ENCODE measurements at regions not wholly inside any gene's neighbourhood (a gene's known extent, or its start where the extent isn't known, plus 50 kb on each side); places are given as distances from the start of the nearest gene placed in this dataset.
A peak's percentile ranks its signal among the peaks of the same experiment; 100 is the strongest.
"Not testable (repeated sequence)": the region's sequence is repeated elsewhere in the genome, so short reads cannot be mapped to it uniquely, and the experiment has no call there.

DNA sequence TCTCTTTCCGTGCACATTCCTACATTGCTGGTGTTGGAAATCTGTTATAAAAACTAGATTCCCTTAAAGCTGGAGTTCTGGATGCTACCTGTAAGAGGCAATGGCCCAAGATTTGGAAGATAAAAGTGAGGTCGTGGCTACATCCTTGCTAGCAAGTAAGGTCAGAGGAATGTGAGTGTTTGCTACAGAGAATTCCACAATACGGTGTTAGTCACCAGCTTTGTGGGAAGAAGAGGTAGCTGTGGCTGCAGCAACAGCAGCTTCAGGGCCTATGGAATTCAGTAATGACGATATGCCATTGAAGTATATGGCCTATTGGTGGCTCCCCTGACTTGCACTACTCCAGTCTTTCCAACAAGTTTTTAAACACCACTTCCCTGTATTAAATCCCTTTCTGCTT, 227.7 kb upstream of the TMEM260 start:
- DNase-seq (ENCODE audit: extremely low read depth in 1 of 11, low read depth in 9 of 11, low spot score in 4 of 11): no peak

DNA sequence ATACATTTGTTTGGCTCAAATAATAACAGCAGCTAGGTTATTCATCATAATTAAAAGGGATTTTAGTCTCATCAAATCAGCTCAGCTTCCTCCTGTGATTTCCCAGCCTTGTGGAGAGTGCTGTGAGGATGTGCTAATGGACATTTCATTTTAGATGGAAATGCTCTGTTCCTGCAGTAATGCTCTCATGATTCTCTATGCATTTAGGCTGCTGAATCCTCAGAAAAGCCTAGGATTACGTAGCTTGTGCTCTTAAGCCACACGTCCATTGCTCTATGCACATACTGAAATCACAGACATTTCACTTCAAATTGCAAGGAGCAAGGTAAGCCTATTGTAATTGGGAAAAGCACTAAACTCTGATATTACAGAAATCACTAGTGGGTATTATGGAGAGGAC, 226.6 kb upstream of the TMEM260 start:
- no peak for DNase-seq (ENCODE audit: extremely low read depth in 1 of 11, low read depth in 9 of 11, low spot score in 4 of 11)

DNA sequence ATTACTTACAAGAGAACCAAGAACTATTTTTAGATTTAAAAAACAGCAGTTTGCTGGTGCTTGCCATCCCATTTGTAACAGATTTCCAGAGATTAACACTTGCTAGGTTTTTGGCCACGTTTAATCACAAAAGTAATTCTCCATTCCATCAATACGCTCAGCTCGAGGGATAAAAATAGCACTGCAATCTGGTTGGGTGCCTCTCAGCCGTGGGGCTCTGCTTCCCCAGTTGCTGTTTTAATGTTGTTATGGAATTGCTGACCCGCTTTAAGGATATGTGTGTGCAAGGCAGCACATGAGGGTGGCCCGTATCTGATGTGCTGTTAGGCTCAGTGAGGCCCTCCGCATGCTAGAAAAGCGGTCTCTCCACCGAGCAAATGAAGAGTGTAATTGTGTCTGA, 222.2 kb upstream of the TMEM260 start:
- no peak for DNase-seq (ENCODE audit: extremely low read depth in 1 of 11, low read depth in 9 of 11, low spot score in 4 of 11)

- DNase-seq (ENCODE audit: extremely low read depth in 1 of 11, low read depth in 9 of 11, low spot score in 4 of 11): no peak
These were observed 221.3 kb upstream of the TMEM260 start for GRCh38 chr14:56358275-56358674.

GRCh38 chr14:56358851-56359614, 220.6 kb upstream of the TMEM260 start:
- DNase-seq (ENCODE audit: extremely low read depth in 1 of 11, low read depth in 9 of 11, low spot score in 4 of 11): no peak

DNA sequence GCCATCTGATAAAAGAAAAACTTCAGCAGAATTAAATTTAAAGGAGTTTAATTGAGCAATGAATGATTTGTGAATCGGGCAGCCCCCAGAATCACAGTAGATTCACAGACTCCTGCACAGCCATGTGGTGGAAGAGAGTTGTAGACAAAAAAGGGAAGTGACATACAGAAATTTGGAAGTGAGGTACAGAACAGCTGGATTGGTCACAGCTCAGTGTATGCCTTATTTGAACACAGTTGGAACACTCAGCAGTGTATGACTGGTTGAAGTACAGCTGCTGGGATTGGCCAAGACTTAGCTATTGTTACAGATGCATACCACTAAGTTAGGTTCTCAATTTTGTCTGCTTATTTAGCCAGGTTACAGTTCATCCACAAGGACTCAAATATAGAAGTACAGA, 213.9 kb upstream of the TMEM260 start:
- DNase-seq (ENCODE audit: extremely low read depth in 1 of 11, low read depth in 9 of 11, low spot score in 4 of 11): not testable (repeated sequence)

GRCh38 chr14:56367416-56367815, 212.2 kb upstream of the TMEM260 start:
- no peak for DNase-seq (ENCODE audit: extremely low read depth in 1 of 11, low read depth in 9 of 11, low spot score in 4 of 11)

GRCh38 chr14:56371737-56372136, 207.9 kb upstream of the TMEM260 start:
- DNase-seq (ENCODE audit: extremely low read depth in 1 of 11, low read depth in 9 of 11, low spot score in 4 of 11): no peak

DNA sequence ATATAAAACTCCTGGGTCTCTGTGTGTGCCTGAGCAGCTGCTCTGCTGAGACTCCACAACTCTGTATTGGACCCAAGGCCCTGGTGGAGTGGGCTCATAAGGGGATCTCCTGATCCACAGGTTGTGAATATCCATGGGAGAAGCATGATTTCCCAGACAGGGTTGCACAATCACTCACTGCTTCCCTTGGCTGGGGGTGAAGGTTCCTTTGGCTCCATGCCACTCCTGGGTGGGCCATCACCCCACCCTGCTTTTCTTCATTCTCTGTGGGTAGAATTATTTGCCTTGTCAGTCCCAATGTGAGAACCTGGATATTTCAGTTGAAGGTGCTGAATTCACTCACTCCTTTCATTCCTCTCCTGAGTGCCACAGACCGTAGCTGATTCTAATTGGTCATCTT, 205.2 kb upstream of the TMEM260 start:
- no peak for DNase-seq (ENCODE audit: extremely low read depth in 1 of 11, low read depth in 9 of 11, low spot score in 4 of 11)

DNA sequence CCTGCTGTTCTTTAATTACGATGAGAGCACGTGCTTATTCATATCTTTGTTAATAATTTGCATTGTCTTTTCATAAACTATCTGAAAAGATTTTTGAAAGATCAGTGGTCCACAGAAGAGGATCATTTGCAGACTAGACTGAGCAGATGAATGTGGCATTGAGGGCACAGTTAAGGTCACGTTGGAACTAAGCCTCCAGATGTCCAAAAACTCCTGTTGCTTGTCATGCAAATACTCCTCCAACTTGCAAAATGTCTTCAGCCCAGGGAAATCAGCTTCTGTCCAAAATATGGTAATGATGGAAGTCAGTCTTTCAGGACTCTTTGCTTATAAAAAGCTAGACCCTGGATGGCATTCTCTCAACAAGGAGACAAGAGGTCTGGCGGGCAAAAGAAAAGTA, 201.6 kb upstream of the TMEM260 start:
- no peak for DNase-seq (ENCODE audit: extremely low read depth in 1 of 11, low read depth in 9 of 11, low spot score in 4 of 11)

GRCh38 chr14:56378475-56378877, 201.1 kb upstream of the TMEM260 start:
- no peak for DNase-seq (ENCODE audit: extremely low read depth in 1 of 11, low read depth in 9 of 11, low spot score in 4 of 11)

DNA sequence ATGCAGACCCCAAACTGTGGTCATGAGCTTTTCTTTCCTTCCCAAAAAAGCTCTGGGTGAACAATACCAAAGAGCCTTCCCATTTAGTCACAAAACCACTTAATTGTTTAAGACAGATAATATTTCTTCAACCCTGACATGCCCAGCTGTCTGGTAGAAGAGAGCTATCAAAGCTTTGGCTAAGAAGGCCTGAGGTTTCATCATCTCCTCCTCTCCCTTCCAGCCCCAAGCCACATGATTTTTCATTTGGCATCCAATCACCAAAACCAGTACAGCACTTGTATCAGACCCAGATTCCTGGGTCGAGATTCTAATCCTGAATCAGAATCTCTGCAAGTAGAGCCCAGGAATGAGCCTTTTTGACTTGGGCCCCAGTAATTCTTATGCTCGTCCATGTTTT, 199.6 kb upstream of the TMEM260 start:
- DNase-seq (ENCODE audit: extremely low read depth in 1 of 11, low read depth in 9 of 11, low spot score in 4 of 11): no peak

DNA sequence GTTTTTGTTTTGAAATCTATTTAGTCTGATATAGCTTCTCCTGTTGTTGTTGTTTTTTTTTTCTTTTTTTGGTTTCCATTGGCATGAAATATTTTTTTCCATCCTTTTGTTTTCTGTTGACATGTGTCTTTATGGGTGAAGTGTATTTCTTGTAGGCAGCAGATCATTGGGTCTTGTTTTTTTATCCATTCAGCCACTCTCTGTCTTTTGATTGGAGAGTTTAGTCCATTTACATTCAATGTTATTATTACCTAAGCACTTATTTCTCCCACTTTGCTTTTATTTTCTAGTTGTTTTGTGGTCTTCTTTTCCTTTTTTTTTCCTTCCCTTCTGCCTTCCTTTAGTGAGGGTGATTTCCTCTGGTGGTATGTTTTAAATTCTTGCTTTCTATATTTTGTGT, 193.6 kb upstream of the TMEM260 start:
- DNase-seq (ENCODE audit: extremely low read depth in 1 of 11, low read depth in 9 of 11, low spot score in 4 of 11): no peak

GRCh38 chr14:56390859-56391258, 188.7 kb upstream of the TMEM260 start:
- DNase-seq (ENCODE audit: extremely low read depth in 1 of 11, low read depth in 9 of 11, low spot score in 4 of 11): no peak

GRCh38 chr14:56394826-56395530, 184.6 kb upstream of the TMEM260 start:
- DNase-seq (ENCODE audit: extremely low read depth in 1 of 11, low read depth in 9 of 11, low spot score in 4 of 11): peak in 1 of 11 donors; percentile 5

DNA sequence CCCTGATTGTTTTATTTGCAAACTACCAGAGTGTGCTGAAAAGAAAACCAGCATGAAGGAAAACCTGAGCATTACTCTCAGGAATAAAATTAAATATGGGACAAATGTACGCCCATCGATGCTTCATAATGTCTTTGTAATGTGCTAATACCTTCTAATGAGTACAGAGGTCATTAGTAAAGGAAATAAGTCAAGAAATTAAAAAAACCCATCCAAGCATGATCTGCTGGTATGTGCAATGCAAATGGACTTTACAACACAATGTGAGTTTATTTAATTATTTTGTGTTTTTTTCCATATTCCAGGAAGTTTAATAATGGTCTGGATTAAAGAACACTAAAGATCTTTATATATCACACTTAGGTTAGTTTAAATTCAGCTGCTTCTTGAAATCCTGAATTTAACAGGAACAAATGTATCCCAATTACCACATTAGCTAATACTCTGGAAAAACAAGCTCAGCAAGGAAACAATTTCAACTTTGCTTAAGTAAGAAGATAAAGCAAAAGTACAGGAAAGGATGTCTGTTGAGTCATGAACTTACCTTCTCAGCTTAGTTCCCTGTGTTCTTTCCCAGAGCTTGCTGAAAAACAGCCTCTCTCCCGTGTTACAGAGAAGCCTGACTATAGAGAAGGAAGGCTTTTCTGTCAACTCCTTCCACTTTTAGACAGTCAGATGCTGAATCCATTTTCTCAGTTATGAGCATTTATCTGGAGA, 179.3 kb upstream of the TMEM260 start:
- DNase-seq (ENCODE audit: extremely low read depth in 1 of 11, low read depth in 9 of 11, low spot score in 4 of 11): no peak

GRCh38 chr14:56412468-56413434, 166.8 kb upstream of the TMEM260 start:
- no peak for DNase-seq (ENCODE audit: extremely low read depth in 1 of 11, low read depth in 9 of 11, low spot score in 4 of 11)

GRCh38 chr14:56413721-56414120, 165.9 kb upstream of the TMEM260 start:
- DNase-seq (ENCODE audit: extremely low read depth in 1 of 11, low read depth in 9 of 11, low spot score in 4 of 11): no peak

DNA sequence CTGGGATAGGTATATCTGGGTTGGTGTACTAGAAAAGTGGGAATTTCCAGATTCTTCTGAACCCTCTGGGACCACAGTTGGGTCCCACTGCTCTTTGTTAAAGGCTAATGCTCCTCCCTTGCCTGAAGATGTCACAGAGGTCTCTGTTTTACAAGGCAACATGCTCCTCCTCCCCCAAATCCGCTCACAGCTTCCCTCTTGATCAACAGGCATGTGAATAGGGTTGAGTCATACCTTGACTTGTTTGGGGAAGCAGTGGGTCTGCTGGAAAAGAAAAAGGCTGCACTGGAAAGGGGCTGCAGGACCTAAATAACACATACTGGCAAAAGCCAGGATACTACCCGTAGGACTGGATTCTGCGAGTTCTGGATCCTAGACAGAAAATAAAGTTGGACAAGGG, 165.4 kb upstream of the TMEM260 start:
- no peak for DNase-seq (ENCODE audit: extremely low read depth in 1 of 11, low read depth in 9 of 11, low spot score in 4 of 11)
